GM12892 (cell line): ENCODE measurements at regions not wholly inside any gene's neighbourhood (a gene's known extent, or its start where the extent isn't known, plus 50 kb on each side); places are given as distances from the start of the nearest gene placed in this dataset.

ENCODE experiments used
- POLR2A ChIP-seq: IDR thresholded peaks from 2 replicates; pipeline ENCODE4 v1.6.1; 2011; ENCODE audit warnings: low read depth, low read length, control low read depth
- POLR2AphosphoS5 ChIP-seq: IDR thresholded peaks from 2 replicates; pipeline ENCODE4 v1.6.1; 2011; ENCODE audit warnings: low read depth, low read length, control low read depth

DNA sequence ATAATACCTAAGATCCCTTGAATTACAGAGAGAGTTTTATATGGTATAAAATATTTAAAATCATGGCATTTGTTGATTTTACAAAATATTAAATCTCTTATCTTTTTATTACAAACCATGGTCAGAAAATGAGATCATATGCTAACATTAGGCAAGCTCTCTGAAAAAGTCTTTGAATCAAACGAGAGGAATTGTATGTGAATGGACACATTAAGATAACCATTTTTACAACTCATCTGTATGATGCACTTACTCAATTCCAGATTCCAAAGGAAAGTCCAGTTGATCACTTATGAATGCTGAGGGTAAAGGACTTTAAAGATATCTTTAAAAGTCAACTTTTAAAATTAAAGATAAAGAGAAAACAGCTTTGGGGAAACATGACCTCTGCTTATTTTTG, 83.5 kb upstream of the LUZP2 start:
- TF ChIP-seq POLR2AphosphoS5 = no peak
- TF ChIP-seq POLR2A = no peak
